ENCODE measurements at regions not wholly inside any gene's neighbourhood (a gene's known extent, or its start where the extent isn't known, plus 50 kb on each side); places are given as distances from the start of the nearest gene placed in this dataset.

- TF ChIP-seq SNAI2 (CRISPR knock-in tag; IDR thresholded peaks at IDR 0.05) (no peak), ARNTL (CRISPR knock-in tag; IDR thresholded peaks at IDR 0.05; ENCODE audit: borderline replicate concordance, low read depth) (no peak), GLIS3 (CRISPR knock-in tag; IDR thresholded peaks at IDR 0.05) (no peak), PPARA (CRISPR knock-in tag; IDR thresholded peaks at IDR 0.05; ENCODE audit: borderline replicate concordance) (no peak)
Measured at GRCh38 chr13:24982333-24982999, 113.5 kb upstream of the PABPC3 start (continued).

GRCh38 chr13:24983094-24983493 is 112.8 kb upstream of the PABPC3 start:
- no peak for ATAC-seq
- TF ChIP-seq ZC3H10 (CRISPR knock-in tag; IDR thresholded peaks at IDR 0.05) (no peak), TCF4 (CRISPR knock-in tag; IDR thresholded peaks at IDR 0.05; ENCODE audit: borderline replicate concordance) (no peak), PATZ1 (CRISPR knock-in tag; IDR thresholded peaks at IDR 0.05; ENCODE audit: borderline replicate concordance) (no peak), SNAI2 (CRISPR knock-in tag; IDR thresholded peaks at IDR 0.05) (no peak), ZFP3 (CRISPR knock-in tag; IDR thresholded peaks at IDR 0.05) (no peak), TSHZ2 (CRISPR knock-in tag; IDR thresholded peaks at IDR 0.05) (no peak), ZFP30 (CRISPR knock-in tag; IDR thresholded peaks at IDR 0.05) (no peak), ISL1 (CRISPR knock-in tag; IDR thresholded peaks at IDR 0.05) (no peak), CREB5 (CRISPR knock-in tag; IDR thresholded peaks at IDR 0.05; ENCODE audit: low read depth) (no peak), RARB (CRISPR knock-in tag; IDR thresholded peaks at IDR 0.05) (no peak), CSDC2 (CRISPR knock-in tag; IDR thresholded peaks at IDR 0.05) (no peak), ZNF565 (CRISPR knock-in tag; conservative IDR thresholded peaks at IDR 0.05; ENCODE audit: low read depth) (no peak), TOX (CRISPR knock-in tag; IDR thresholded peaks at IDR 0.05; ENCODE audit: borderline replicate concordance) (no peak), GLIS3 (CRISPR knock-in tag; IDR thresholded peaks at IDR 0.05) (no peak), CSRNP3 (CRISPR knock-in tag; IDR thresholded peaks at IDR 0.05) (no peak), ARNTL (CRISPR knock-in tag; IDR thresholded peaks at IDR 0.05; ENCODE audit: borderline replicate concordance, low read depth) (no peak), ESRRG (CRISPR knock-in tag; IDR thresholded peaks at IDR 0.05) (no peak)

- ATAC-seq = no peak
- TF ChIP-seq BACH2 (CRISPR knock-in tag; IDR thresholded peaks at IDR 0.05; ENCODE audit: borderline replicate concordance) (no peak), TSHZ2 (CRISPR knock-in tag; IDR thresholded peaks at IDR 0.05) (no peak), CSRNP3 (CRISPR knock-in tag; IDR thresholded peaks at IDR 0.05) (no peak), ISL1 (CRISPR knock-in tag; IDR thresholded peaks at IDR 0.05) (no peak), RARB (CRISPR knock-in tag; IDR thresholded peaks at IDR 0.05) (no peak), ARNTL (CRISPR knock-in tag; IDR thresholded peaks at IDR 0.05; ENCODE audit: borderline replicate concordance, low read depth) (no peak), TOX (CRISPR knock-in tag; IDR thresholded peaks at IDR 0.05; ENCODE audit: borderline replicate concordance) (no peak), ZFP3 (CRISPR knock-in tag; IDR thresholded peaks at IDR 0.05) (no peak), OSR1 (CRISPR knock-in tag; IDR thresholded peaks at IDR 0.05) (no peak), GLIS3 (CRISPR knock-in tag; IDR thresholded peaks at IDR 0.05) (no peak), ZFP30 (CRISPR knock-in tag; IDR thresholded peaks at IDR 0.05) (no peak)
Measured at GRCh38 chr13:24984134-24984533, 111.8 kb upstream of the PABPC3 start.

Data from SK-N-SH treated with all-trans-retinoic acid at 6 μM for 48 hours (cell line).